RWPE1 (cell line): ENCODE measurements at regions not wholly inside any gene's neighbourhood (a gene's known extent, or its start where the extent isn't known, plus 50 kb on each side); places are given as distances from the start of the nearest gene placed in this dataset.

Source experiments
- CTCF ChIA-PET: fragments of 350-600 bp; sonication (Branson Sonifier 250); formaldehyde crosslinking; extraction: SDS; loops from one replicate; lab custom pipeline; 2021; lab: Yijun Ruan, JAX
- POLR2A ChIA-PET: fragments of 400-600 bp; formaldehyde crosslinking; extraction: SDS; loops from one replicate; lab custom pipeline; 2020; ENCODE audit warnings: antibody characterized with exemption; ENCODE audit not compliant: low non-redundant PET; lab: Yijun Ruan, JAX
- DNase-seq: peaks from one replicate; pipeline ENCODE4 v3.0.0; 2012; ENCODE audit warnings: low spot score
- H3K27ac ChIP-seq: fragments of 450-650 bp; 2 replicates; pipeline ENCODE4 v1.5.1; 2017
- CTCF ChIP-seq: fragments of 450-650 bp; conservative IDR thresholded peaks from 2 replicates; pipeline ENCODE4 v1.5.1; 2017; ENCODE audit warnings: low read depth, mild to moderate bottlenecking

- ChIA-PET CTCF (interaction anchor here (0.8 kb wide), 1 partner anchor 21 kb away, joined by 3 read pairs; no protein-coding TSS in a partner anchor), POLR2A (no interaction called here)
- DNase-seq, result no peak
- H3K27ac ChIP-seq, result no peak overlapping the region
- TF ChIP-seq CTCF, result no peak
Observed at GRCh38 chr7:9889554-9889953, 1084.1 kb upstream of the PHF14 start.

GRCh38 chr7:9890092-9890491 lies 1083.6 kb upstream of the PHF14 start:
- no peak for TF ChIP-seq CTCF

GRCh38 chr7:9891056-9891455 lies 1082.6 kb upstream of the PHF14 start:
- DNase-seq, result no peak
- ChIA-PET CTCF (no interaction called here), POLR2A (no interaction called here)
- no peak for TF ChIP-seq CTCF
- no peak overlapping the region for H3K27ac ChIP-seq

More at GRCh38 chr7:9890092-9890491, 1083.6 kb upstream of the PHF14 start:
- DNase-seq, result no peak
- H3K27ac ChIP-seq, result no peak overlapping the region
- ChIA-PET CTCF (no interaction called here), POLR2A (no interaction called here)

DNA sequence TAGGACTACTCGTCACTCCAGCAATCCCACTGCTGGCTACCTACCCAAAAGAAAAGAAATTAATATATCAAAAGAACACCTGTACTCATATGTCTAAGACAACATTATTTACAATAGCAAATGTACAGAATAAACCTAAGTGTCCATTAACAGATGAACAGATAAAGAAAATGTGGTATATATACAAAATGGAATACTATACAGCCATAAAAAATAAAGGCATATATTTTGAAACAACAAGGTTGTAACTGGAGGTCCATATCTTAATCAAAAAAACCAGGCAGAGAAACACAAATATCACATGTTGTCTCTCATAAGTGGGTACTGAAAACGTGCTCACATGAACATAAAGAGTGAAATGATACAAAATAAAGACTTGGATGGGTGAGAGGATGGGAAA lies 1073.3 kb upstream of the PHF14 start:
- POLR2A ChIA-PET, result no interaction called here
- no peak for TF ChIP-seq CTCF
- CTCF ChIA-PET, result no interaction called here

DNA sequence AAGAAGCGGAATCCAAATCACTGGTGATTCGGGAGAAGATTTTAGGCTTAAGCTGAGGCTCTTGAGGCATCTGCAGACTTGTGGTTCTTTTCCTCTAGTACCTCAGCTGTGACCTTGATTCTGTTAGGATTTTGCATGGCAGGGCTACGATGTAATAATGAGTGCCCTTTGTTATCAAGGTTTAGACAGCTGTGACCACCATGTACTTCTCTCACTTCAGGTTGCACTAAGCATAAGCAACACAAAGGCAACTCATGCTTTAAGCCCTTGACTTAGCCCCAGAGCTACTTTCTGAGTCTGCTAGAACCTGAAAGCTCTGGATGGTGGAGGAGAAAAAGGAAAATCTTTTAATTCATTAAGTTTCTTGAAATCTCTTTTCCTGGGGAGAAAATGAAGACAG lies 1052.3 kb upstream of the PHF14 start:
- no peak for DNase-seq
- ChIA-PET POLR2A (no interaction called here), CTCF (no interaction called here)
- H3K27ac ChIP-seq, result no peak overlapping the region
- no peak for TF ChIP-seq CTCF

More for the DNA sequence above, 1073.3 kb upstream of the PHF14 start:
- H3K27ac ChIP-seq, result no peak overlapping the region
- no peak for DNase-seq

DNA sequence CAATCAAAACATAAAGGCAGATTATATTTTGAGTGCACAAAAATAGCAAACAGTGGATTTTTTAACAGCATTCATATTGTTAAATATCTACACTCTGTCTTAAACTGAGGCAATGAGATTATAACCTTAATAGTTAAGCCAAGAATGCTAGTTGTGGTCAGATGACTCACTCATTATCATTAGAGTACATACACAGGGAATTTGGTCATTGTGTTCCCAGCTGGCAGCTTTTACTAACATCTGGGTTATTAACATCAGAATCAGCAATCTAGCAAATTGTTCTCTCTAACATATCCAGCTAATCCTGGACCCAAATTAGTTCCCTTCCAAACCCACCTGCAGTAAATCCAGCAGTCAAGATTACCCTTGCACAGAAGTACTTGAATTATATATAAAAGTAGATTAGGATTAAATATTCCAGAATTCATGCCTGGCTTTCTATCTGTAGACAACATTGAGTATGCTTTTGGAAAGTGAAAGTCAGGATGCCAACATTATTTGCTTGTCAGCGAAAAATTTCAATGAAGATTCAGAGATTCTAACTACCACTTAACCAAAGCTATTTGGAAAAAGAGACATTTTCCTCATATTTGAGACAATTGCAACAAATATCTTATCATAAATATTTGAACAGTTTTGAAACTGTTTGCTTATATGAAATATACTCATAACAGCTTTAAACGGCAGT lies 1035.6 kb upstream of the PHF14 start:
- H3K27ac ChIP-seq, result no peak overlapping the region
- POLR2A ChIA-PET, result no interaction called here
- CTCF ChIA-PET, result no interaction called here
- TF ChIP-seq CTCF, result no peak
- DNase-seq, result no peak
